GM18909 (cell line): ENCODE measurements at regions not wholly inside any gene's neighbourhood (a gene's known extent, or its start where the extent isn't known, plus 50 kb on each side); places are given as distances from the start of the nearest gene placed in this dataset.

ENCODE experiments used
- ATAC-seq: cut with Tn5 transposase; IDR thresholded peaks from one replicate; pipeline ENCODE4 v1.9.1; 2021; ENCODE audit warnings: mild to moderate bottlenecking; ENCODE audit not compliant: unreplicated experiment, poor library complexity

- no peak for ATAC-seq
Observed at GRCh38 chr14:98799891-98800290, 472.1 kb downstream of the BCL11B start.

DNA sequence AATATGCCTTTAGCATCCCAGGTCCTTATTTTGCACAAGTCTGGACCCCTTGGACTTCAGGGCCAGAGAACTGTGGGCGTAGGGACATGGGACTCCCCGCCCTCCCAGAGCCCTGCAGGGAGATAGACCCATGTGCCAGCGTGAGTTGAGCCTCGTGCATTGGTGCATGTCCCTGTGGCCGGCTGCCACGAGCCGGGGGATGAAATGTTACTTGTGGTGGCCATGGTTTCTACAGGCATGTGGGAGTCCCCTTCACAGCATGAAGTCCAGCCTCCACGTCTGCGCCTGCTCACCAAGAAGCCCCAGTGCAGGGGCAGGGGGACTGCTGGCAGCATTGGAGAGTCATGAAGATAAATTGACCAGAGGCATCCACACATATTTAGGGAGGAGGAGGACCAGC, 470.0 kb downstream of the BCL11B start:
- no peak for ATAC-seq

DNA sequence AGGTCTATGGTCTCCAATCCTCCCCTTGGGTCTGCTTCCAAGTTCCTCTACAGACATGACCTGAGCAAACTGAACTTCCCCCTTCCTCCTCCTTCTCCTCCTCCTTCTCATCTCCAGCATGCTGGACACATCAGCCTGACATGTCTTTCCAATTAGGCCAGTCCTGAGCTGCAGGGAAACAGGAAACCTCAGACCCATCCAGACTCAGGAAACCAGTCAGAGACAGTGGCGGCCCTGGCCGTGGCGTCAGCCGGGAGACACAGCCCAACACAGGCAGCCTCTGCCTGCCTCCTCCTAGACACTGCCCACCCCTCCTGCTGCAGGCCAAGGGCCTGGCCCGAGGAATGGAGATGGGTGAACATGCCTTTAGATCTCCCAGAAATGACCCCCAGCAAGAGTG, 468.8 kb downstream of the BCL11B start:
- ATAC-seq = no peak

GRCh38 chr14:98808494-98809407, 463.2 kb downstream of the BCL11B start:
- no peak for ATAC-seq

- ATAC-seq = no peak
Observed at GRCh38 chr14:98816195-98816594, 455.8 kb downstream of the BCL11B start.

GRCh38 chr14:98816720-98817119, 455.3 kb downstream of the BCL11B start:
- no peak for ATAC-seq

GRCh38 chr14:98819132-98819866, 452.7 kb downstream of the BCL11B start:
- ATAC-seq = no peak

GRCh38 chr14:98819867-98820206, 452.2 kb downstream of the BCL11B start:
- ATAC-seq = no peak

DNA sequence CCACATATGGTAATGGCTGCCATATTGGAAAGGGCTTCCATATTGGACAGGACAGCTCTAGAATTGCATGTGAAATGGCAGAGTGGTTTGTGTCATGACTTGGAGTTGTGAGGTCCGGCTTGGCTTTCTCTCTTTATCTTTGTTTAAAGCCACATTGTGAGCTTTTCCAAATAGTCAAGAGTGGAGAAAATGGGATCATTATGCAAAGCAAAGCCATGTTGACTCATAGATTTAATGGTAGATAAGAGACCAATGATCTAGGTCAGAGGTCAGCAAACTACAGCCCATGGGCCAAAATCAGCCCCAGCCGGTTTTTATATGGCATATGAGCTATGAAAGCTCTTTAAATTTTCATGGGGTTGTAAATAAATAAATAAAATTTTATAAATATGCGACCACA, 449.1 kb downstream of the BCL11B start:
- no peak for ATAC-seq

DNA sequence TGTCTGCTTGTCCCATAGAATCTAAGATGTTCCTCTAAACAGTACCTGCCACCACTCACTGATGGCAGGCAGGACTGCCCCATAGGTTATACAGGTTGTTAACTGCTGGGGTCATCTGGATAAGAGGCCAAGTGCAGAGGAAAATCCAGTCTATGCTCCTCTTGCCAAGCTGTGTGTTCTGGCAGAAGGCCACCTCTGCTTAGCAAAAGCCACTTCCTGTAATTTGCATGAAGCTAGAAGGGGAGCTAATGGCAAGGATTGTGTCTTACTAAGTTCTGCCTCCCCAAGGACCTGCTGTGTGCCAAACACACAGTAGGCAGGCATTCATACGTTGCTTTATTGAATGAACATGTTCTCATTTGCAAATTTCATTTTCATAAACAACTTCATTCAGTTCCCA, 445.4 kb downstream of the BCL11B start:
- no peak for ATAC-seq

DNA sequence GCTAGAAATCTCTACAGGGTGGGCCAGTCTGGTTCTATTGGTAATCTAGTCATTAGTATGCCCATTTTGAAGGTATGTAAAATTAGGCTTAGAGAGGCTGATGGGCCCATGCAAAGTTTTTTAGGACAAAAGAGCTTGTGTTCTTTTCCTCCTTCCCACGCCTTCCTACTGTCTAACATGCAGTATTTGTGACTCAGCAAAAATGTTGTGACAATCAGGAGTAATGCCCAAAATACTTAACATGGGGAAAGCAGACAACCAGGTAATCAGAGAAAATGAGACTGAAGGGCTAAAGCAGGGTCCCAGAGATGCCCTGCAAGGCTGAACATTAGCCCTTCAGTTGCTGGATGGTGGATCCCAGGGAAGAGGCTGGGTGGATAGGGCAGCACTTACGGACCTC, 437.9 kb downstream of the BCL11B start:
- ATAC-seq = no peak

GRCh38 chr14:98835051-98835824, 436.8 kb downstream of the BCL11B start:
- no peak for ATAC-seq

GRCh38 chr14:98835825-98836100, 436.2 kb downstream of the BCL11B start:
- no peak for ATAC-seq

DNA sequence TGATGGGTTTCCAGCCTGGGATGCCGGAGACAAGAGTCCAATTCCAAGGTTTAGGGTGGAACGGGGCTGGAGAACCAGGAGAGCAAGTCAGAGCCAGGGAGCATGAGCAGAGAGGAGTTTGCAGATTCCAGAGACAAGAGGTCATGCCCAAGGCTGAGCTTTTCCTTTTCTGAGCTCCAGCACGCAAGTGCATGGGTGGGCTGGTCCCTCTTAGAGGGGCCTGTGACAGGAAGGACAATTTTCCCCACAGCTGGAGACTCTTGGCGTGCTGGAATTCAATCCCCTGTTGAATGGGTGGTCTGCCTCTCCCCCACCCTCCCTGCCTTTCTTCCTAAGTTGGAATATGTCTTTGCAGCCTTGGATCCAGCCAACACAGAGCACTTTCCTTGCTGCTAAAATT, 431.9 kb downstream of the BCL11B start:
- ATAC-seq = no peak

- ATAC-seq = no peak
Observed at GRCh38 chr14:98840511-98840910, 431.5 kb downstream of the BCL11B start.

DNA sequence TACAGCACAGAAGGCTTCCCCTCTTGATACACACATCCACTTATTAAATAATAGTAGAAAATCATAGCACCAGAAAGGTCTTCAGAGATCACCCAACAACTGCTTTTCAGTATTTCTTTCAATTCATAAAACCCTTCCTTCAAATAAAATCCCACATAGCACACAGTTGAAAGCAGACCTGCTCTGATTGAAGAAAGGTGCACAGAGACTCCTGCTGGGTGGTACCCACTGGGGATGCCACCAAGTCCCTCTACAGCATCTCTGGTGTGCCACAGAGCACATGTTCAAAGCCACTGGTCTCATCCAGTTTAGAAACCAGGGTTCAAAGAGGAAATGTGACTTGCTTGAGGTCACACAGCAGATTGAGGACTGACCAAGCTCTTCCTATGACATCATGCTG, 427.5 kb downstream of the BCL11B start:
- ATAC-seq = no peak

GRCh38 chr14:98847521-98848468, 424.2 kb downstream of the BCL11B start:
- ATAC-seq = no peak

- no peak for ATAC-seq
Observed at GRCh38 chr14:98853063-98853729, 418.8 kb downstream of the BCL11B start.

DNA sequence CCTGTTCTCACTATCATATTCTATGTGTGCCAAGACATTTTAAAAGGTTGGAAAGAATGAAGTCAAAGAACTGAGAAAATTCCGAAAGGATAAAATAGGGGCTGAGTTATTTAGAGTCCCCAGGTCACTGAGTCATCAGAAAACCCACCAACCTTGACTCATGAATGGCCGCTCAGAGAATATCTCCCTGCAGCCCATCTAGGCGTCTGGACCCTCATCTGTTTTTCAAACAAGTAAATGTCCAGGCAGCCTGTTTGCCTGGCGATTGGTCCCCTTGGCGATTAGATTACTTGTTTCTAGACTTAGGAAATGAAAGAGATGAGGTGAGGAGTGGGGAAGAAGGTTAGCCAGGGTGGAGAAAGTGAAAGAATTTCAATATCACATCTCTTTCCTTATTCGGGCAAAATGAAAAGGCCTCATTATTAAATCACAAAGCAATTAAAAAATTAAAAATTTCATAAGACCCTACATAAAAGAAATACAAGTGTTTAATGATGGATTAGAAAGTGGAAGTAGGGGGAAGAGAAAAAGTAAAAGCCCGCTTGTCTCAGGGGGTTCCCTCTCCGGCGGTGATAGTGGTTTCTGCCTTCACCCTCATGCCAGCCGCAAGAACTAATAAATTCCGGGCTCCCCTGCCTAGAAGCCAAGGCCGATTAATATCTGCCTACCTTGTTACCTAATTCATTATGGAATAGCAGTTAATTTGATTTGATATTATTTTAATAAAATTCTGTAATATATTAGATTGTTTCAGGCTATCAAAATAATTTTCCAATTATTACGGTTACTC, 415.9 kb downstream of the BCL11B start:
- no peak for ATAC-seq
